ENCODE measurements at regions not wholly inside any gene's neighbourhood (a gene's known extent, or its start where the extent isn't known, plus 50 kb on each side); places are given as distances from the start of the nearest gene placed in this dataset.

GRCh38 chr7:86091369-86091768 lies 552.3 kb upstream of the GRM3 start:
- TF ChIP-seq CTCF (IDR thresholded peaks at IDR 0.05; ENCODE audit: insufficient read depth, low read length) (no peak), GABPA (IDR thresholded peaks at IDR 0.05; ENCODE audit: low read depth) (no peak), POLR2AphosphoS5 (IDR thresholded peaks at IDR 0.05; ENCODE audit: low read depth) (no peak), SPI1 (IDR thresholded peaks at IDR 0.05; ENCODE audit: borderline replicate concordance, low read depth) (no peak)

Measured in HL-60 (cell line).